GM13977 (cell line): ENCODE measurements at regions not wholly inside any gene's neighbourhood (a gene's known extent, or its start where the extent isn't known, plus 50 kb on each side); places are given as distances from the start of the nearest gene placed in this dataset.

ENCODE experiments used
- DNase-seq: peaks from one replicate; pipeline ENCODE4 v3.0.0; 2012; ENCODE audit warnings: low spot score
- in situ Hi-C: fragments of 300-500 bp; cut with MboI; formaldehyde crosslinking; loops from one replicate; pipeline ENCODE4 v1.12.0; 2022; ENCODE audit warnings: low sequenced_read_pairs, low pct_unique_long_range_greater_than_20kb, mixed read lengths, inconsistent platforms; ENCODE audit not compliant: unreplicated experiment
- TF ChIP-seq, protein P1 (sequence below): IDR thresholded peaks from 2 replicates; pipeline ENCODE4 v1.5.1; 2012; ENCODE audit warnings: mild to moderate bottlenecking, control low read depth; ENCODE audit not compliant: insufficient read depth; ENCODE audit errors: extremely low read depth, missing control alignments

DNA sequence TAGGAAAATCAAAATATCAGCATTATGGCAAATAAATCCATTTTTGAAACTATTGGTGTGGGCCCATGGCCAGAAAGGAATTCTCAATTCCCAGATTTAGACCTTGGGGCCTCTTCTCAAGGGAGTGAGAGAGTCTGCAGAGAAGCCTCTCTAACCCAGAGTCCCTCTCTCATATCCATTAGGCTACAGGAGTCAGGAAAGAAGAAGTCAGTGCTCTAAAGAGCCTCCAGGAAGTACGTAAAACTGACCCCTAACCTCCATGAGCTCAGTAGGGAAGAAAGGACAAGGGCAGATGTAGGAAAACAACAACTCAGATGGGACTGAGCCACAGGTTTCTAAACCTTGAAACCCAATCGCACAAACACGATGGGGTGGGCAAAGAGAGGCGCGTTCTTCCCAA, 479.9 kb upstream of the TNP1 start:
- TF ChIP-seq, protein P1, sequence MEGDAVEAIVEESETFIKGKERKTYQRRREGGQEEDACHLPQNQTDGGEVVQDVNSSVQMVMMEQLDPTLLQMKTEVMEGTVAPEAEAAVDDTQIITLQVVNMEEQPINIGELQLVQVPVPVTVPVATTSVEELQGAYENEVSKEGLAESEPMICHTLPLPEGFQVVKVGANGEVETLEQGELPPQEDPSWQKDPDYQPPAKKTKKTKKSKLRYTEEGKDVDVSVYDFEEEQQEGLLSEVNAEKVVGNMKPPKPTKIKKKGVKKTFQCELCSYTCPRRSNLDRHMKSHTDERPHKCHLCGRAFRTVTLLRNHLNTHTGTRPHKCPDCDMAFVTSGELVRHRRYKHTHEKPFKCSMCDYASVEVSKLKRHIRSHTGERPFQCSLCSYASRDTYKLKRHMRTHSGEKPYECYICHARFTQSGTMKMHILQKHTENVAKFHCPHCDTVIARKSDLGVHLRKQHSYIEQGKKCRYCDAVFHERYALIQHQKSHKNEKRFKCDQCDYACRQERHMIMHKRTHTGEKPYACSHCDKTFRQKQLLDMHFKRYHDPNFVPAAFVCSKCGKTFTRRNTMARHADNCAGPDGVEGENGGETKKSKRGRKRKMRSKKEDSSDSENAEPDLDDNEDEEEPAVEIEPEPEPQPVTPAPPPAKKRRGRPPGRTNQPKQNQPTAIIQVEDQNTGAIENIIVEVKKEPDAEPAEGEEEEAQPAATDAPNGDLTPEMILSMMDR: no peak
- no peak for DNase-seq
- in situ Hi-C loops: no loop called here

DNA sequence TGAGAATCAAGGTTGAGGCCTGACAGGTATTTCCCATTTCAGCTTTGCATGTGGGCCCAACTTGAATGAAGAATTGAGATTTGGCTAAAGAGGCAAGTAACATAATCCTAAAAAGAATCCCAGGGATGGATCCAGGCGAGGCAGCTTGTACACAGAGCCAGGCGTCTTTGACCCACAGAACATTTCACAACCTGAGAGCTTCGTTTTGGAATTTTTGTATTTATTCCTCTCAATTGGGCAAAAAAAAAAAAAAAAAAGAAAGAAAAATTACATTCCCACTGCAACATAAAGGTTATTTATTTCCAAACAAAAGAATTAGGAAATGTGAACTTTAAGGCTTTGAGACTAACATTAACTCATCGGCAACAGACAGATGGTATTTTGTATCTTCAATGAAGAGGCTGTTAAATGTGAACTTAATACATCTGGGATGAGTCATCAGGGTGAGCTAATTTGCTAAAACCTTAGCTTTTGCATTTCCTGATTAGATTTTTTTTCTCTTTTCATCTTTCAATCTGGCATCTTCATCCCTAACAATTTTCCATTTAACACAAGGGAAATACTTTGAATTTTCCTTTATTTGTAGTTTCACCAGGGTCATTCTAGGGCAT, 478.5 kb upstream of the TNP1 start:
- no peak for DNase-seq
- TF ChIP-seq, protein P1: no peak
- in situ Hi-C loops: no loop called here

DNA sequence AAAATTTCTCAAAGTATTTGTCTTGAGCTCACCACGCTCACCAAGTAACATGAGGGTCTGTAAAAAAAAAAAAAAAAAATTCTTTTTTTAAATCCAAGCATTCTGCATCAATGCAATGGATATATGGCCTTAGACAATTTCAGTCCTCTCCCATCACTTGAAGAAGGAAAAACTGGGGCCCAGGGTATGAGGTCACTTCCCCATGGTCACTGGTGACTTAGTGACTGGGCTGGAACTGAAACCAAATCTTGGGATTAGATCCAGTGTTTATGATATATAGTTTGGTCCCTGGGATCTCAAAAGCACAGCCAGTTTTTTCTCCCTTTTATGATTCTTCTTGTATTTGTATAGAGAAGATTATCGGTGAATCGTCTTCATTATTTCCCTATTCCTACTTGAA, 477.9 kb upstream of the TNP1 start:
- in situ Hi-C loops: no loop called here
- TF ChIP-seq, protein P1: no peak
- no peak for DNase-seq

DNA sequence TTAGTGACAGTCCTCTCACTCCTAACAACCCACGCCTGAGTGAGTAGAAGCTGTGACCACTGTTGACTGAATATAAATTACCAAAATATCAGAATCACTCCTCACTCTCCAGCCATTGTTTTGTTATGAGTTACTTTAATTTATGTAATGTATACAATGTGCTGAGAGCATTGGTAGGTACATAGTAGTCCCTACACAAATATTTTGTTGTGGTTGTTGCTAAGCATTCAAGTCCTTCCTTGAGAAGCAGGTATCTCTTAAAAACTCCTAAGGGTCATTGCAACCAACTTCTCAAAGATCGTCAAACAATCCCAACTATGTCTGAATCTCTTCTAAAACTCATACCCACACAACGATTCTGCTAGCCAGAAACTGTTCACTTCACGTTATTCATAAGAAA, 476.8 kb upstream of the TNP1 start:
- no peak for DNase-seq
- TF ChIP-seq, protein P1: no peak
- in situ Hi-C loops: no loop called here

DNA sequence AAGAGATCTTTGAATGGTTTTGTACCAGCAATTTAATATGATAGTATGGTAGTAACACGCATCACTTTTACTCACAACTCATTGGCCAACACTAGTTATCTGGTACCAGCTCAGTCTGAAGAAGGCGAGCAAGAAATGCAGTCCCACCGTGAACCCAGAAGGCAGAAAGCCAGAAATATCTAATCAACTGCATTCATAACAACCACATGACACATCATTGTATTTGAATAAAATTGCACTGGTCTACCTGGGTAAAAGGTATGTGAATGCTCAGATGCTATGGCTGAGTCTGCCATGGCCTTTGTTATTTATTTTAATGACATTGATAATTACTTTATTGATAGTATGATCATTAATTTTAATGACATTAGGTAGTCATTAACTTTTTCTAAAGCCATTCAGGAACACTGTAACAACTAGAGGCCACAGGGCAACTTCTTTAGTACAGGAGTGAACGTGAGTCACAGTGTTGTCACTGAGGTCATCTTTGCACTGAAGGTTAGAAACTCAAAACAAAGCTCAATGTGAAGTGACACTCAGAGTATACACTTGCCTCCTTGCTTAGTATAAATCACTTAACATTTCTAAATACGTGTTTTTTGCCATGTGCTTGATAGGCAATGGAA, 475.6 kb upstream of the TNP1 start:
- no peak for DNase-seq
- in situ Hi-C loops: no loop called here
- TF ChIP-seq, protein P1: no peak

DNA sequence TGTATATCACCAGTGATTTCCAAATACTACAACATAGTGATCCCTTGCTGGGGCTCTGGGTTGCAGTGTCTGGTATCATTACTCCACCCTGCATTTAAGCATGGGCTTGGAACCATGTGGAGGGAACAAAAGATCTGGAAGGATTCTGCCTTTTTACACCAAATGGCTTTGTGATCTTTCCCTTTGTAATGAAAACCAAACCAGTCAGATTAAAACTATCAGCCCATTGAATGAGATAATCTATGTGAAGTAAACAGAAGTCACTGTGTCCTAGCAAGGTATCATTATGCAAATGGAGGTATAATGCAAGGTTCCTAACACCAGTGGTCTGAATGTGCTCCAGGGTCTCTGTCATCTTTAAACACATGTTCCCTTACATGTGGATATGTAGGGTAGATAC, 474.7 kb upstream of the TNP1 start:
- in situ Hi-C loops: no loop called here
- TF ChIP-seq, protein P1: no peak
- DNase-seq: no peak
